ENCODE measurements at regions not wholly inside any gene's neighbourhood (a gene's known extent, or its start where the extent isn't known, plus 50 kb on each side); places are given as distances from the start of the nearest gene placed in this dataset.

GRCh38 chr1:109822749-109823542, 59.2 kb upstream of the EPS8L3 start:
- intact Hi-C loops (cut with micrococcal nuclease) = no loop called here
- Mint-ChIP-seq H3K27ac (peak overlapping the region; percentile 74), H3K4me1 (peaks cover 33% of the 10 kb centered on the region), H3K36me3 (ENCODE audit: low read depth) (no peaks in the 10 kb centered on the region), H3K27me3 (no peaks in the 10 kb centered on the region), H3K4me3 (no peak overlapping the region), H3K9me3 (peaks cover 3% of the 10 kb centered on the region)
- peak; percentile 60 for DNase-seq

GRCh38 chr1:109821831-109822745, 58.4 kb upstream of the EPS8L3 start:
- H3K27me3 Mint-ChIP-seq = no peaks in the 10 kb centered on the region
- no peak overlapping the region for H3K4me3 Mint-ChIP-seq
- no peak for DNase-seq
- intact Hi-C loops (cut with micrococcal nuclease) = no loop called here
- peak overlapping the region; percentile 73 for H3K27ac Mint-ChIP-seq
- no peaks in the 10 kb centered on the region for H3K36me3 Mint-ChIP-seq (ENCODE audit: low read depth)
- peaks cover 3% of the 10 kb centered on the region for H3K9me3 Mint-ChIP-seq
- H3K4me1 Mint-ChIP-seq = peaks cover 35% of the 10 kb centered on the region

GRCh38 chr1:109821221-109821669, 57.5 kb upstream of the EPS8L3 start:
- Mint-ChIP-seq H3K27ac (peak overlapping the region; percentile 73), H3K4me1 (peaks cover 35% of the 10 kb centered on the region), H3K9me3 (peaks cover 3% of the 10 kb centered on the region), H3K4me3 (no peak overlapping the region), H3K36me3 (ENCODE audit: low read depth) (peaks cover 1% of the 10 kb centered on the region), H3K27me3 (no peaks in the 10 kb centered on the region)
- no peak for DNase-seq
- intact Hi-C loops (cut with micrococcal nuclease) = no loop called here

GRCh38 chr1:109819906-109820305, 56.2 kb upstream of the EPS8L3 start:
- DNase-seq = no peak
- peaks cover 33% of the 10 kb centered on the region for H3K4me1 Mint-ChIP-seq
- H3K9me3 Mint-ChIP-seq = peaks cover 8% of the 10 kb centered on the region
- intact Hi-C loops (cut with micrococcal nuclease) = no loop called here
- no peak overlapping the region for H3K4me3 Mint-ChIP-seq
- H3K27ac Mint-ChIP-seq = peak overlapping the region; percentile 14
- no peaks in the 10 kb centered on the region for H3K27me3 Mint-ChIP-seq
- H3K36me3 Mint-ChIP-seq (ENCODE audit: low read depth) = peaks cover 6% of the 10 kb centered on the region

GRCh38 chr1:109818988-109819764, 55.5 kb upstream of the EPS8L3 start:
- no peaks in the 10 kb centered on the region for H3K27me3 Mint-ChIP-seq
- H3K9me3 Mint-ChIP-seq = peaks cover 8% of the 10 kb centered on the region
- peaks cover 29% of the 10 kb centered on the region for H3K4me1 Mint-ChIP-seq
- no peak overlapping the region for H3K4me3 Mint-ChIP-seq
- no peak for DNase-seq
- H3K27ac Mint-ChIP-seq = peak overlapping the region; percentile 45
- H3K36me3 Mint-ChIP-seq (ENCODE audit: low read depth) = peaks cover 6% of the 10 kb centered on the region
- intact Hi-C loops (cut with micrococcal nuclease) = no loop called here

GRCh38 chr1:109818271-109818987, 54.7 kb upstream of the EPS8L3 start:
- no peak for DNase-seq
- no peak overlapping the region for H3K27ac Mint-ChIP-seq
- H3K36me3 Mint-ChIP-seq (ENCODE audit: low read depth) = peaks cover 6% of the 10 kb centered on the region
- peaks cover 27% of the 10 kb centered on the region for H3K4me1 Mint-ChIP-seq
- intact Hi-C loops (cut with micrococcal nuclease) = no loop called here
- H3K27me3 Mint-ChIP-seq = no peaks in the 10 kb centered on the region
- peaks cover 8% of the 10 kb centered on the region for H3K9me3 Mint-ChIP-seq
- H3K4me3 Mint-ChIP-seq = no peak overlapping the region

GRCh38 chr1:109817881-109818270, 54.2 kb upstream of the EPS8L3 start:
- peaks cover 8% of the 10 kb centered on the region for H3K9me3 Mint-ChIP-seq
- intact Hi-C loops (cut with micrococcal nuclease) = no loop called here
- H3K36me3 Mint-ChIP-seq (ENCODE audit: low read depth) = peaks cover 6% of the 10 kb centered on the region
- peaks cover 2% of the 10 kb centered on the region for H3K27me3 Mint-ChIP-seq
- peaks cover 24% of the 10 kb centered on the region for H3K4me1 Mint-ChIP-seq
- H3K4me3 Mint-ChIP-seq = no peak overlapping the region
- no peak overlapping the region for H3K27ac Mint-ChIP-seq
- no peak for DNase-seq

- Mint-ChIP-seq H3K4me1 (peaks cover 17% of the 10 kb centered on the region), H3K27ac (no peak overlapping the region), H3K9me3 (peaks cover 8% of the 10 kb centered on the region), H3K36me3 (ENCODE audit: low read depth) (peaks cover 6% of the 10 kb centered on the region), H3K4me3 (no peak overlapping the region), H3K27me3 (peaks cover 2% of the 10 kb centered on the region)
- DNase-seq = no peak
- intact Hi-C loops (cut with micrococcal nuclease) = no loop called here
Measured at GRCh38 chr1:109816975-109817535, 53.3 kb upstream of the EPS8L3 start.

GRCh38 chr1:109816175-109816811, 52.6 kb upstream of the EPS8L3 start:
- Mint-ChIP-seq H3K4me3 (no peak overlapping the region), H3K9me3 (peaks cover 8% of the 10 kb centered on the region), H3K4me1 (peaks cover 13% of the 10 kb centered on the region), H3K27me3 (peaks cover 2% of the 10 kb centered on the region), H3K27ac (no peak overlapping the region), H3K36me3 (ENCODE audit: low read depth) (peaks cover 6% of the 10 kb centered on the region)
- no peak for DNase-seq
- intact Hi-C loops (cut with micrococcal nuclease) = no loop called here

GRCh38 chr1:109815809-109816174, 52.1 kb upstream of the EPS8L3 start:
- Mint-ChIP-seq H3K4me3 (no peak overlapping the region), H3K36me3 (ENCODE audit: low read depth) (peaks cover 6% of the 10 kb centered on the region), H3K27me3 (peaks cover 2% of the 10 kb centered on the region), H3K9me3 (peaks cover 8% of the 10 kb centered on the region), H3K4me1 (peaks cover 8% of the 10 kb centered on the region), H3K27ac (peak overlapping the region; percentile 25)
- intact Hi-C loops (cut with micrococcal nuclease) = no loop called here
- no peak for DNase-seq

GRCh38 chr1:109814993-109815786, 51.5 kb upstream of the EPS8L3 start:
- peak overlapping the region; percentile 25 for H3K27ac Mint-ChIP-seq
- intact Hi-C loops (cut with micrococcal nuclease) = no loop called here
- H3K9me3 Mint-ChIP-seq = peaks cover 8% of the 10 kb centered on the region

GRCh38 chr1:109814223-109814622, 50.5 kb upstream of the EPS8L3 start:
- DNase-seq = no peak
- no peak overlapping the region for H3K27ac Mint-ChIP-seq
- intact Hi-C loops (cut with micrococcal nuclease) = no loop called here
- no peak overlapping the region for H3K4me3 Mint-ChIP-seq
- peaks cover 7% of the 10 kb centered on the region for H3K4me1 Mint-ChIP-seq
- peaks cover 2% of the 10 kb centered on the region for H3K27me3 Mint-ChIP-seq
- H3K36me3 Mint-ChIP-seq (ENCODE audit: low read depth) = peaks cover 6% of the 10 kb centered on the region
- peaks cover 8% of the 10 kb centered on the region for H3K9me3 Mint-ChIP-seq

More at GRCh38 chr1:109814993-109815786, 51.5 kb upstream of the EPS8L3 start:
- Mint-ChIP-seq H3K4me3 (no peak overlapping the region), H3K4me1 (peaks cover 7% of the 10 kb centered on the region), H3K27me3 (peaks cover 2% of the 10 kb centered on the region), H3K36me3 (ENCODE audit: low read depth) (peaks cover 6% of the 10 kb centered on the region)
- no peak for DNase-seq
